HepG2 (cell line): ENCODE measurements at regions not wholly inside any gene's neighbourhood (a gene's known extent, or its start where the extent isn't known, plus 50 kb on each side); places are given as distances from the start of the nearest gene placed in this dataset.

ENCODE experiments used
- ATAC-seq: fragments of 200-7000 bp; cut with Tn5 transposase; 3 replicates; pipeline ENCODE4 v1.9.1; 2020; ENCODE audit warnings: mild to moderate bottlenecking, moderate library complexity
- BruUV-seq: library from RNA; stranded (reverse); fragments of 400-500 nt; replicated peaks from 2 replicates; lab custom pipeline; 2021; lab: Mats Ljungman, UMichigan
- CTCF ChIA-PET: fragments of 300-600 bp; formaldehyde crosslinking; extraction: SDS; loops from one replicate; lab custom pipeline; 2021; ENCODE audit warnings: low total read pairs, inconsistent platforms, low intra/inter-chr PET ratio; lab: Yijun Ruan, JAX
- POLR2A ChIA-PET: fragments of 350-600 bp; sonication (Branson Sonifier 250); formaldehyde crosslinking; loops from one replicate; lab custom pipeline; 2020; ENCODE audit warnings: antibody characterized with exemption, inconsistent platforms; lab: Yijun Ruan, JAX
- DNase-seq: peaks from one replicate; pipeline ENCODE4 v3.0.0-alpha.2; 2015; ENCODE audit warnings: low spot score
- FAIRE-seq: peaks from 3 replicates; lab custom pipeline; 2011; peaks lifted over from hg19 to GRCh38; lab: Jason Lieb, UNC
- H2AFZ ChIP-seq: one replicate; pipeline ENCODE4 v1.6.1; 2011; ENCODE audit warnings: low read length, inconsistent platforms
- H3K27ac ChIP-seq: fragments of 300-600 bp; 3 replicates; pipeline ENCODE4 v1.8.0; 2011; ENCODE audit warnings: mixed run types, mild to moderate bottlenecking, mixed read lengths, low read length, inconsistent platforms; ENCODE audit not compliant: insufficient read depth; ENCODE audit errors: extremely low read length
- H3K27me3 ChIP-seq, 2 experiments: fragments of 200-600 bp in 1 of 2; 2 replicates in 1 of 2; 3 replicates in 1 of 2; pipeline versions ENCODE4 v1.6.0 to v1.8.0; 2011; ENCODE audit warnings: low read length in 2 of 2, mild to moderate bottlenecking in 2 of 2, moderate library complexity in 2 of 2, inconsistent platforms in 1 of 2; ENCODE audit not compliant: insufficient read depth in 2 of 2, control insufficient read depth in 1 of 2
- H3K36me3 ChIP-seq, 2 experiments: fragments of 200-600 bp in 1 of 2; replicated peaks in 1 of 2; 2 replicates in 1 of 2; 3 replicates in 1 of 2; pipeline versions ENCODE4 v1.5.1 to v1.8.0; 2011; ENCODE audit warnings: low read length in 2 of 2, inconsistent platforms in 1 of 2; ENCODE audit not compliant: insufficient read depth in 2 of 2, control insufficient read depth in 1 of 2
- H3K4me1 ChIP-seq: 2 replicates; pipeline ENCODE4 v1.5.1; 2012; ENCODE audit warnings: low read length, inconsistent platforms; ENCODE audit not compliant: insufficient read depth
- H3K4me2 ChIP-seq: 2 replicates; pipeline ENCODE4 v1.6.0; 2011; ENCODE audit warnings: low read depth, low read length, inconsistent platforms
- H3K4me3 ChIP-seq, 3 experiments: fragments of 200-600 bp in 1 of 3; sonication (generic), shearing (Covaris generic) in 1 of 3; replicated peaks in 1 of 3; 2 replicates each; pipeline ENCODE4 v1.5.1; 2011 to 2016; ENCODE audit warnings: low read length in 3 of 3, inconsistent platforms in 2 of 3, low read depth in 2 of 3, mild to moderate bottlenecking in 2 of 3, control low read depth in 1 of 3, mixed read lengths in 1 of 3; ENCODE audit not compliant: insufficient read depth in 1 of 3
- H3K79me2 ChIP-seq: one replicate; pipeline ENCODE4 v1.6.1; 2011; ENCODE audit warnings: low read length, inconsistent platforms; ENCODE audit not compliant: insufficient read depth
- H3K9ac ChIP-seq: 2 replicates; pipeline ENCODE4 v1.6.0; 2011; ENCODE audit warnings: mild to moderate bottlenecking, low read depth, low read length, inconsistent platforms; ENCODE audit not compliant: insufficient read depth
- H3K9me3 ChIP-seq: 2 replicates; pipeline ENCODE4 v1.5.1; 2012; ENCODE audit warnings: mild to moderate bottlenecking, low read length
- H4K20me1 ChIP-seq: 2 replicates; pipeline ENCODE4 v1.6.0; 2011; ENCODE audit warnings: inconsistent platforms, mild to moderate bottlenecking, low read length, moderate library complexity; ENCODE audit not compliant: insufficient read depth
- AGO2 ChIP-seq: fragments of 200-400 bp; formaldehyde crosslinking; optimal IDR thresholded peaks from 2 replicates; pipeline ENCODE3; 2017; ENCODE audit warnings: mild to moderate bottlenecking, low read depth, low read length, moderate library complexity
- MAFK ChIP-seq, 2 experiments: IDR thresholded peaks in 1 of 2; conservative IDR thresholded peaks in 1 of 2; 2 replicates each; pipeline ENCODE4 v1.6.1; 2011; ENCODE audit warnings: improper control_type of control experiment in 2 of 2, low read length in 2 of 2
- SIX1 ChIP-seq: sonication (generic); formaldehyde crosslinking; IDR thresholded peaks from 2 replicates; pipeline ENCODE4 v1.4.0; 2020; ENCODE audit warnings: missing genetic modification reagents, borderline replicate concordance
- ZNF260 ChIP-seq: sonication (generic); formaldehyde crosslinking; IDR thresholded peaks from 2 replicates; pipeline ENCODE4 v1.4.0; 2020; ENCODE audit warnings: missing genetic modification reagents, low read depth, mild to moderate bottlenecking, borderline replicate concordance
- WGBS: methylation state at CpG from one replicate; pipeline ENCODE4 v1.1.6; 2017; ENCODE audit warnings: low lambda C conversion rate; 5-methylcytosine and 5-hydroxymethylcytosine counted together
- in situ Hi-C: cut with HindIII; loops from 2 replicates; pipeline ENCODE4 v1.10.0; 2017; ENCODE audit warnings: low pct_unique_long_range_greater_than_20kb; ENCODE audit not compliant: extremely low pct_ligation_motif_present
- intact Hi-C: fragments of 100-400 bp; cut with micrococcal nuclease; formaldehyde crosslinking; loops from one replicate; pipeline ENCODE4 v1.10.0; 2022; ENCODE audit not compliant: unreplicated experiment
- TF ChIP-seq, protein P1 (sequence below): sonication (generic); formaldehyde crosslinking; IDR thresholded peaks from 2 replicates; pipeline ENCODE4 v1.5.0; 2020; ENCODE audit warnings: missing genetic modification reagents, mild to moderate bottlenecking, borderline replicate concordance
- TF ChIP-seq, protein P2 (sequence below): sonication (generic); formaldehyde crosslinking; IDR thresholded peaks from 2 replicates; pipeline ENCODE4 v1.9.0; 2021; ENCODE audit warnings: missing genetic modification reagents, mild to moderate bottlenecking, borderline replicate concordance
- TF ChIP-seq, protein P3 (sequence below): sonication (generic); formaldehyde crosslinking; IDR thresholded peaks from 2 replicates; pipeline ENCODE4 v1.4.0; 2020; ENCODE audit warnings: missing genetic modification reagents
- TF ChIP-seq, protein P4 (sequence below): sonication (generic); formaldehyde crosslinking; IDR thresholded peaks from 2 replicates; pipeline ENCODE4 v1.5.0; 2020; ENCODE audit warnings: missing genetic modification reagents

DNA sequence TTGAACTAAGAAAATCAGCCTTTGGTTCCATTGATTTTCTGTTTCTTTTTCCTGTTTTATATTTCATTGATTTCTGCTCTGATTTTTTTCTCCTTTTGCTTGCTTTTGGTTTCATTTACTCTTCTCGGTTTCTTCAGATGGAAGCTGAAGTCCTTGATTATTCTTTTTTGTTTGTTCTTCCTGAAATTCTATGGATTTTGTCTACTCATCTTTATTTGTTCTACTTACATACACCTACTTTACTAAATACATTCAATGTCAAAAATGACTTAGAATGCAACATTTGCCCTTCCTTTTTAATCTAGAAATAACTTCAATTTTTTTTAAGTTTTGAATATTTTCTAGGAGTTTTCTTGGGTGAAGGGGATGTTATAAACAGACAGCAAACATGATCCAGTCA lies 612.5 kb downstream of the METTL4 start:
- no peaks in the 10 kb centered on the region for H3K4me1 ChIP-seq
- no peaks in the 10 kb centered on the region for H4K20me1 ChIP-seq
- ChIA-PET POLR2A (no interaction called here), CTCF (no interaction called here)
- H3K27ac ChIP-seq, result no peak overlapping the region
- 0% methylated on average over 1 of the region's 1 CpG for WGBS
- H3K4me2 ChIP-seq, result no peak overlapping the region
- TF ChIP-seq, protein P1, sequence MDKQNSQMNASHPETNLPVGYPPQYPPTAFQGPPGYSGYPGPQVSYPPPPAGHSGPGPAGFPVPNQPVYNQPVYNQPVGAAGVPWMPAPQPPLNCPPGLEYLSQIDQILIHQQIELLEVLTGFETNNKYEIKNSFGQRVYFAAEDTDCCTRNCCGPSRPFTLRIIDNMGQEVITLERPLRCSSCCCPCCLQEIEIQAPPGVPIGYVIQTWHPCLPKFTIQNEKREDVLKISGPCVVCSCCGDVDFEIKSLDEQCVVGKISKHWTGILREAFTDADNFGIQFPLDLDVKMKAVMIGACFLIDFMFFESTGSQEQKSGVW (CRISPR knock-in tag), result no peak
- TF ChIP-seq SIX1 (CRISPR knock-in tag) (no peak), ZNF260 (CRISPR knock-in tag) (no peak), MAFK (conservative IDR thresholded peaks at IDR 0.05 in 1 of 2, IDR thresholded peaks at IDR 0.05 in 1 of 2; ENCODE audit: low read length in 2 of 2) (peak in 1 of 2 experiments; percentile 29; a peak in 1 of 4 replicates), AGO2 (no peak)
- TF ChIP-seq, protein P2, sequence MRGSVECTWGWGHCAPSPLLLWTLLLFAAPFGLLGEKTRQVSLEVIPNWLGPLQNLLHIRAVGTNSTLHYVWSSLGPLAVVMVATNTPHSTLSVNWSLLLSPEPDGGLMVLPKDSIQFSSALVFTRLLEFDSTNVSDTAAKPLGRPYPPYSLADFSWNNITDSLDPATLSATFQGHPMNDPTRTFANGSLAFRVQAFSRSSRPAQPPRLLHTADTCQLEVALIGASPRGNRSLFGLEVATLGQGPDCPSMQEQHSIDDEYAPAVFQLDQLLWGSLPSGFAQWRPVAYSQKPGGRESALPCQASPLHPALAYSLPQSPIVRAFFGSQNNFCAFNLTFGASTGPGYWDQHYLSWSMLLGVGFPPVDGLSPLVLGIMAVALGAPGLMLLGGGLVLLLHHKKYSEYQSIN (CRISPR knock-in tag), result no peak
- TF ChIP-seq, protein P3, sequence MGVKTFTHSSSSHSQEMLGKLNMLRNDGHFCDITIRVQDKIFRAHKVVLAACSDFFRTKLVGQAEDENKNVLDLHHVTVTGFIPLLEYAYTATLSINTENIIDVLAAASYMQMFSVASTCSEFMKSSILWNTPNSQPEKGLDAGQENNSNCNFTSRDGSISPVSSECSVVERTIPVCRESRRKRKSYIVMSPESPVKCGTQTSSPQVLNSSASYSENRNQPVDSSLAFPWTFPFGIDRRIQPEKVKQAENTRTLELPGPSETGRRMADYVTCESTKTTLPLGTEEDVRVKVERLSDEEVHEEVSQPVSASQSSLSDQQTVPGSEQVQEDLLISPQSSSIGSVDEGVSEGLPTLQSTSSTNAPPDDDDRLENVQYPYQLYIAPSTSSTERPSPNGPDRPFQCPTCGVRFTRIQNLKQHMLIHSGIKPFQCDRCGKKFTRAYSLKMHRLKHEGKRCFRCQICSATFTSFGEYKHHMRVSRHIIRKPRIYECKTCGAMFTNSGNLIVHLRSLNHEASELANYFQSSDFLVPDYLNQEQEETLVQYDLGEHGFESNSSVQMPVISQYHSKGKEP, result no peak
- TF ChIP-seq, protein P4, sequence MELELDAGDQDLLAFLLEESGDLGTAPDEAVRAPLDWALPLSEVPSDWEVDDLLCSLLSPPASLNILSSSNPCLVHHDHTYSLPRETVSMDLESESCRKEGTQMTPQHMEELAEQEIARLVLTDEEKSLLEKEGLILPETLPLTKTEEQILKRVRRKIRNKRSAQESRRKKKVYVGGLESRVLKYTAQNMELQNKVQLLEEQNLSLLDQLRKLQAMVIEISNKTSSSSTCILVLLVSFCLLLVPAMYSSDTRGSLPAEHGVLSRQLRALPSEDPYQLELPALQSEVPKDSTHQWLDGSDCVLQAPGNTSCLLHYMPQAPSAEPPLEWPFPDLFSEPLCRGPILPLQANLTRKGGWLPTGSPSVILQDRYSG (CRISPR knock-in tag), result no peak
- H3K36me3 ChIP-seq, result no peaks in the 10 kb centered on the region
- no peaks in the 10 kb centered on the region for H3K9me3 ChIP-seq
- no peak overlapping the region for H3K9ac ChIP-seq
- no peak overlapping the region for H3K4me3 ChIP-seq
- no TSS peak for BruUV-seq
- intact Hi-C loops, result no loop called here
- no peak overlapping the region for H2AFZ ChIP-seq
- ATAC-seq, result no peak
- no peaks in the 10 kb centered on the region for H3K27me3 ChIP-seq
- no peaks in the 10 kb centered on the region for H3K79me2 ChIP-seq
- DNase-seq, result no peak
- FAIRE-seq, result no peak
- in situ Hi-C loops, result no loop called here
